GM21717 (cell line): ENCODE measurements at regions not wholly inside any gene's neighbourhood (a gene's known extent, or its start where the extent isn't known, plus 50 kb on each side); places are given as distances from the start of the nearest gene placed in this dataset.
"Not testable (repeated sequence)": the region's sequence is repeated elsewhere in the genome, so short reads cannot be mapped to it uniquely, and the experiment has no call there.

Source experiments
- ATAC-seq: cut with Tn5 transposase; IDR thresholded peaks from one replicate; pipeline ENCODE4 v1.9.1; 2021; ENCODE audit warnings: mild to moderate bottlenecking, moderate library complexity; ENCODE audit not compliant: unreplicated experiment

- ATAC-seq = not testable (repeated sequence)
Measured at GRCh38 chr9:103237571-103238109, 242.5 kb downstream of the CYLC2 start.

DNA sequence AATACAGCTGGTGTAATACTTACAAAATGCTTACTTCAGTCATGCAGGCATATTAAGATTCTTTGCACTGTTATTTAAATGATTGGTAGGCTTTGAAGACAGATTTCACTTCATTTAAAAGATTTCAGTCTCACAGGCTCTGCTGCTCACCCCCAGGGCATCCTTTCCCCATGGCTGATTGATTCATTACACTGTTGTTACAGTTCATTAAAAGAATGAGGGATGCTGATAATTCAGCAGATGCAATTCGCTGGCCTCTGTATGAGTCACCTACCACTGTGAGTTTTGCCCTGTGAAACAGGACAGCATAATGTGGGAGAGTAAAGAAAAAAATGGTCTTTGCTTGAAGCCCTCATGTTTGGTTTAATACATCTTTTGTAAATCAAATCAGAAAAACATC lies 246.9 kb downstream of the CYLC2 start:
- ATAC-seq = no peak

- no peak for ATAC-seq
Measured at GRCh38 chr9:103242486-103242885, 247.4 kb downstream of the CYLC2 start.

DNA sequence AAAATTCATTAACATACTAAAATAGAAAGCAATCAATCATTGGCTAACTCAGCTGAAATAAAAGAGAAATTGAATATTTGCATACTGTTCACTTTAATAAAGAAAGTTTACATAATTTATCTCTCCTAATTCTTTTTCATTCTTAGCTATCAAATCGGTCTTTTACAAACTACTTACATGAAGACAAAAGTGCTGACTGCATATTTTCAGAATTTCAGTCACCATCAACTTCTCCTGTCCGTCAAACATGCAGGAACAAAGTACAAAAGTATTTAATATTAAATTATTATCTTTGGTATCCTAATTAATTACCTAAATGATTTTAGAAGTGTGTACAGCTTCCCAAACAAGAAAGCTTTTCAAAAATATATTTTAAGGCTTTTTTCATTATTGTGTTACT lies 248.4 kb downstream of the CYLC2 start:
- ATAC-seq = no peak

DNA sequence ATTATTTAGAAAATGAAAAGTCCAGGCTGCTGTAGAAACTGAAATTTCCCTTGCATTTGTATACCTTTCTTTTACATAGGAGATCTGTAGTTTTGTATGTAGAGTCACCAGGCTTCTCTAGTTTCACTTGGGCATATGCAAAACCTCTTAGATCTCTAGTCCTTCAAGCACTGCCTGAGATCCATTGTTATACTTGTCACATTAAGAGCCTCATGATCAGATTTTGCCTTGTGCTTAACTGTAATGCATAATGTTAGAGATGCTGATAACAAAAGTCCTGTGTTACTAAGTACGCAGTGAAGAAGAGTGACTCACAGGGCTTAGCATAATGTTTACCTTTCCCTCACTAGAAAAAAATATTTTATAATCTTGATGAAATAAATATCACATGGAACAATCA lies 250.2 kb downstream of the CYLC2 start:
- ATAC-seq = no peak

DNA sequence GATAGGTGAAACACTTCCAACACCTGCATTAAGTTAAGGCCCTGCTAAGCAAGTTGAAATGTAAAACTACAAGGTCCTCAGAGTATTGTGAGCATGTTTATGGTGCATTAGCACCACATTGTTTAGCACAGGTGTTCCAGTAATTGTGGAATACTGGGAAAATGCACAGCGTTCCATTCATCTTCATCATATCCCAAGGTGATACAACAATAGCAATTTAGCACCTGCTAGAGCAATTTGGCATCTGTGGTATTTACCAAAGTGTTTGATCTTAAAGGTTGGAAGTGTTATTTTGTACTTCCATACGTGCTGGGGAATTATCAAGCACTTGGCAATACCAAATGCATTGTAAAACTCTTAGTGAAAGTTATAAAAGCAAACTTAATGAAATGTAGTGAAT lies 266.8 kb downstream of the CYLC2 start:
- no peak for ATAC-seq

DNA sequence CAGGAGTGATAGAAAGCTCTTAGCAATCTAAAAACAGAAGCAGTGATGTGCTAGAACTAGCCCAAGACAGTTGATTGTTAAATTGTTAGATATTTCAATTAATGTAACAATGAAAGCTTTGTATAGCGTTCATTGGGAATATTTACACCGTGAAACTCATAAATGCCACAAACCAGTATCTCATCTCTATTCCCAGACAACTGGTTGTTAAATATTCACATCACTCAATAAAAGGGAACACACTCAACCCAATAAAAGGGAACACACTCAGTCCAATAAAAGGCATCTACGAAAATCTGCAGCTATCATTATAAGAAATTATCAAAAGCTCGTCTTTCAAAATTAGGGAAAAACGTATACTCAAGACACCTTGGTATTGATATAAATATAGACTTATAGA lies 270.9 kb downstream of the CYLC2 start:
- ATAC-seq = no peak

DNA sequence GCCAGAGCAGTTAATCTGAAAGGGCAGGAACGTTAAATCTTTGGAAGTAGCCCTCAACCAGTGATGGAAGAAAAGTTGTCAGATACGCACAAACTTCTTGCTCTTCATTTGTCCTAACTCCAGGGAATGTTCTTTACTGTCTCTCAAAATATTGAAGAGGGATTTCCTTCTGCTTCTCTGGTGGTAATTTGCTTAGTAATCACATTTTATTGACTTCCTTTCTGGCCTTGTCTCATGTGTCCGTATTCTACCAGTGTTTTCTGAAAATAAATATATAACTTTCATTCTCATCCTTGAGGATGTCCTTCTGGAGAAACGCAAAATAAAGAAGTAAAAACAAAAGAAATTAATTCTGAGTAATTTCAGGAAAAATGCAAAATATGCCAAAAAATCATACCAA lies 282.1 kb downstream of the CYLC2 start:
- ATAC-seq = no peak

GRCh38 chr9:103281126-103281525 lies 286.0 kb downstream of the CYLC2 start:
- no peak for ATAC-seq

DNA sequence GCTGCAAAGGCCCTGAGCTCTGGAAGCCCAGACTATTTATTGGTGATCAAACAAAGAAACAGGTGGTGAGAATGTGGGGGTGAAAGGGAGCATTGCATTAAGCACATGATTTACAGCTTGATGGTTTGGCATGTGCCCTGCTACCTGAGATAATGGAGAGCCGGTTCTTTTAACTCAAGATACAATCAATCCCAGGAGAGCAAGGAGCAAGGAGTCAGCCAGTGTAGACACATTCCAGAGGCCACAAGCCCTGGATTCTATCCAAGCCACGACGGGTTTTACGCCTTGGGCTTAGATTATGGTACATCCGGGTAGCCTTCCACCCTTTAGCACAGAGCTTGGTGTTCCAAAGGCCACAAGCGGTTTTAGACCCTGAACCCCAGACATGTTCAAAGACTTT lies 292.2 kb downstream of the CYLC2 start:
- no peak for ATAC-seq

- ATAC-seq = no peak
Measured at GRCh38 chr9:103296189-103296588, 301.1 kb downstream of the CYLC2 start.

GRCh38 chr9:103301051-103301450 lies 305.9 kb downstream of the CYLC2 start:
- ATAC-seq = no peak

- ATAC-seq = no peak
Measured at GRCh38 chr9:103304797-103305196, 309.7 kb downstream of the CYLC2 start.

DNA sequence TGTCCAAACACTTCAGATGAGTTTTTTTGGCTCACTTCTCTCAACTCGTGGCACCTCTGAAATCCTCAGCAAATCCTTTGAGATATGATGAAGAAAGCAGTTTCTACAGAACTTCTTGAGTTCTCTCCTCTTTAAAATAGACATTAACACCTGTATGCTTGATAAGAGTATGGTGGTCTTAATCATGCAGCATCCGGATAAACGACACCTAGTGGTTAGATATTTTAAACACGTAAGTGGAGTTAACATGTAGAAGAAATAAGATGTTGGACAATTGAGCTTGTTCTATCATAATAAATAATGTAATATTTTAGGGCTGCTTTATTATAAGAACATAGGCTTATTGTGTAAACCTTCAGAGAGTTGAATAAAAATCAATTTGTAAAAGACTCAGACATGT lies 324.8 kb downstream of the CYLC2 start:
- ATAC-seq = no peak

- ATAC-seq = no peak
Measured at GRCh38 chr9:103323699-103324098, 328.6 kb downstream of the CYLC2 start.

GRCh38 chr9:103335461-103335860 lies 340.3 kb downstream of the CYLC2 start:
- ATAC-seq = no peak

GRCh38 chr9:103355000-103355399 lies 359.9 kb downstream of the CYLC2 start:
- ATAC-seq = no peak

DNA sequence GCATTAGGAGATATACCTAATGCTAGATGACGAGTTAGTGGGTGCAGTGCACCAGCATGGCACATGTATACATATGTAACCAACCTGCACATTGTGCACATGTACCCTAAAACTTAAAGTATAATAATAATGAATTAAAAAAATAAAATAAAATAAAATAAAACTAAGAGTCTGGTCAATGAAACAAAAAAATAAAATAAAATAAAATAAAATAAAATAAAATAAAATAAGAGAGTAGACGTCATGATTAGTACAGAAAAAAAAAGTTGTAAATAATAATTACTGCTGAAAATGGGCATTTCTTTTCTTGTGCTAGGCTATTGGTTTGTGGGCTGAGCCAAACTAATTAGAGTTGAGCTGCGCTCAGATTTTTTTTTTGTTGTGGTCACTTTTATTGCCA lies 362.8 kb downstream of the CYLC2 start:
- not testable (repeated sequence) for ATAC-seq

GRCh38 chr9:103361906-103362305 lies 366.8 kb downstream of the CYLC2 start:
- ATAC-seq = no peak

- ATAC-seq = no peak
Measured at GRCh38 chr9:103362986-103363385, 367.9 kb downstream of the CYLC2 start.

GRCh38 chr9:103364753-103365152 lies 369.6 kb downstream of the CYLC2 start:
- ATAC-seq = no peak

GRCh38 chr9:103371152-103371551 lies 376.0 kb downstream of the CYLC2 start:
- no peak for ATAC-seq

DNA sequence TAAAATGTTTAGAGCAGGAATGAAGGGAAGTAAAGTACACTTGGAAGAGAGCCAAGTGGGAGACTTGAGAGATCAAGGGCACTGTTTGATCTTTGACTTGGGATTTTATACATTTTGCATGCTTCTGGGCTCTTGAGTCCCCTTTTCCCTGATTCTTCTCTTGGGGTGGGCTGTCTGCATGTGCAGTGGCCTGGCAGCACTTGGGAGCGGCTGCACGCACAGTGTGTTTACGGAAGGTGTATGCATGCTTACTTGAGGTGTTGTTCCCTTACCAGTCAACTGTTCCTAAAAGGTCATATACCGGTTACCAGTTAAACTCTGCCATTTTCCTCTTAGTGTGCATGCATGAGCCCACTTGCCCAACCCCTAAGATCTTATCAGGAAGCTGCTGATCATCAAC lies 377.7 kb downstream of the CYLC2 start:
- no peak for ATAC-seq

GRCh38 chr9:103377667-103378066 lies 382.5 kb downstream of the CYLC2 start:
- ATAC-seq = no peak
